Natural killer cell (primary cell): ENCODE measurements at regions not wholly inside any gene's neighbourhood (a gene's known extent, or its start where the extent isn't known, plus 50 kb on each side); places are given as distances from the start of the nearest gene placed in this dataset.

Experiments used
- ATAC-seq, 3 donors: fragments of 150-1000 bp in 2 of 3; fragments of 200-7000 bp in 1 of 3; cut with Tn5 transposase; 1 replicate in 1 of 3; 2 replicates in 2 of 3; pipeline ENCODE4 v1.10.0; 2021; ENCODE audit warnings: mild to moderate bottlenecking in 2 of 3, moderate library complexity in 2 of 3
- DNase-seq, 2 donors: peaks; one replicate each; pipeline versions ENCODE4 v3.0.0 to v3.0.0-alpha.2; 2013 to 2021; ENCODE audit warnings: mixed read lengths in 1 of 2
- H3K27ac ChIP-seq: one replicate; pipeline ENCODE4 v1.5.1; 2013; ENCODE audit warnings: mild to moderate bottlenecking, low read length
- H3K27me3 ChIP-seq: one replicate; pipeline ENCODE4 v1.6.1; 2013; ENCODE audit warnings: low read length; ENCODE audit not compliant: control insufficient read depth, insufficient read depth
- H3K36me3 ChIP-seq: one replicate; pipeline ENCODE4 v1.6.1; 2013; ENCODE audit warnings: low read length; ENCODE audit not compliant: control insufficient read depth, insufficient read depth
- H3K4me1 ChIP-seq: one replicate; pipeline ENCODE4 v1.6.1; 2013; ENCODE audit warnings: low read length; ENCODE audit not compliant: control insufficient read depth, insufficient read depth
- H3K4me3 ChIP-seq: one replicate; pipeline ENCODE4 v1.5.1; 2013; ENCODE audit warnings: low read length
- H3K9me3 ChIP-seq: one replicate; pipeline ENCODE4 v1.6.1; 2013; ENCODE audit warnings: low read length; ENCODE audit not compliant: control insufficient read depth, insufficient read depth
- H3K27ac Mint-ChIP-seq, 2 donors: one replicate each; pipeline ENCODE4 v1.8.0; 2022; ENCODE audit warnings: mild to moderate bottlenecking in 2 of 2, mixed read lengths in 2 of 2, moderate library complexity in 1 of 2
- H3K27me3 Mint-ChIP-seq, 2 donors: one replicate each; pipeline ENCODE4 v1.8.0; 2022; ENCODE audit warnings: low read depth in 2 of 2, mixed read lengths in 2 of 2
- H3K36me3 Mint-ChIP-seq: one replicate; pipeline ENCODE4 v1.8.0; 2022; ENCODE audit warnings: mixed read lengths
- H3K4me1 Mint-ChIP-seq, 2 donors: one replicate each; pipeline ENCODE4 v1.8.0; 2022; ENCODE audit warnings: mixed read lengths in 2 of 2
- H3K4me3 Mint-ChIP-seq: one replicate; pipeline ENCODE4 v1.8.0; 2022; ENCODE audit warnings: mild to moderate bottlenecking, moderate library complexity, mixed read lengths
- H3K9me3 Mint-ChIP-seq, 2 donors: one replicate each; pipeline ENCODE4 v1.8.0; 2022; ENCODE audit warnings: mixed read lengths in 2 of 2
- WGBS: methylation state at CpG from one replicate; pipeline ENCODE4 v1.1.7; 2013; ENCODE audit warnings: missing lambda C conversion rate; ENCODE audit not compliant: insufficient coverage; 5-methylcytosine and 5-hydroxymethylcytosine counted together
- intact Hi-C: fragments of 100-400 bp; cut with micrococcal nuclease; formaldehyde crosslinking; loops from one replicate; pipeline ENCODE4 v1.14.2; 2022
- TF ChIP-seq, protein P1 (sequence below): fragments of 200-600 bp; IDR thresholded peaks from one replicate; pipeline ENCODE4 v1.8.0; 2022; ENCODE audit warnings: antibody characterized with exemption

DNA sequence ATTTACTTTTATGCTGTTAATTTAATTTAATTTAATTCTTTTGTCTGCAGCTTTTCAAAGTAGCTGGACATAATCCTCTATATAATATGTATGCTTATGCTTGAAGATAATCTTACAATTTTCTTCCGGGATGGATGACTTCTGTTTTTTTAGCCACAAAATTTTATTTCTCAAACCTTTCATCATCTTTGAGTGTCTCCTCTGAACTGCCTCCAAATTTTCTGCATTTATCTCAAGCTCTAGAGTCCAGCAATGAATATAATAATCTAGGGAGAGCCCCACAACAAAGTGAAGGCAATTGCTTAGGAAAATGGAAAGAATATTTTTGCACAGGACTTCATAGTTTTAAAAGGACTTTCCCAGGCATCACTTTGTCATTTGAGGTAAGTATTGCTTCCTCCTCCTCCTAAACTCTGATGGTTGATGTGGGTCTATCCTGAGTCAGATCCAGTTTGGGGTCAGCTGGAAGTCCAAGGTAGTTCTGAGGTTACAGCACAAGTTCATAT lies 53.7 kb upstream of the FAM3C start:
- Mint-ChIP-seq H3K4me3 (no peak overlapping the region), H3K36me3 (no peaks in the 10 kb centered on the region), H3K27me3 (no peaks in the 10 kb centered on the region), H3K9me3 (no peaks in the 10 kb centered on the region), H3K27ac (no peak overlapping the region), H3K4me1 (no peaks in the 10 kb centered on the region)
- H3K27ac ChIP-seq, result no peak overlapping the region
- TF ChIP-seq, protein P1, sequence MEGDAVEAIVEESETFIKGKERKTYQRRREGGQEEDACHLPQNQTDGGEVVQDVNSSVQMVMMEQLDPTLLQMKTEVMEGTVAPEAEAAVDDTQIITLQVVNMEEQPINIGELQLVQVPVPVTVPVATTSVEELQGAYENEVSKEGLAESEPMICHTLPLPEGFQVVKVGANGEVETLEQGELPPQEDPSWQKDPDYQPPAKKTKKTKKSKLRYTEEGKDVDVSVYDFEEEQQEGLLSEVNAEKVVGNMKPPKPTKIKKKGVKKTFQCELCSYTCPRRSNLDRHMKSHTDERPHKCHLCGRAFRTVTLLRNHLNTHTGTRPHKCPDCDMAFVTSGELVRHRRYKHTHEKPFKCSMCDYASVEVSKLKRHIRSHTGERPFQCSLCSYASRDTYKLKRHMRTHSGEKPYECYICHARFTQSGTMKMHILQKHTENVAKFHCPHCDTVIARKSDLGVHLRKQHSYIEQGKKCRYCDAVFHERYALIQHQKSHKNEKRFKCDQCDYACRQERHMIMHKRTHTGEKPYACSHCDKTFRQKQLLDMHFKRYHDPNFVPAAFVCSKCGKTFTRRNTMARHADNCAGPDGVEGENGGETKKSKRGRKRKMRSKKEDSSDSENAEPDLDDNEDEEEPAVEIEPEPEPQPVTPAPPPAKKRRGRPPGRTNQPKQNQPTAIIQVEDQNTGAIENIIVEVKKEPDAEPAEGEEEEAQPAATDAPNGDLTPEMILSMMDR, result no peak
- H3K9me3 ChIP-seq, result no peaks in the 10 kb centered on the region
- H3K27me3 ChIP-seq, result no peaks in the 10 kb centered on the region
- intact Hi-C loops, result loop anchor here (10.0 kb wide), 1 partner anchor 75 kb away; no protein-coding TSS in a partner anchor
- no peaks in the 10 kb centered on the region for H3K4me1 ChIP-seq
- DNase-seq (no peak), ATAC-seq (no peak)
- H3K36me3 ChIP-seq, result no peaks in the 10 kb centered on the region
- no CpG with 5 or more reads among the region's 1 CpG for WGBS
- no peak overlapping the region for H3K4me3 ChIP-seq

DNA sequence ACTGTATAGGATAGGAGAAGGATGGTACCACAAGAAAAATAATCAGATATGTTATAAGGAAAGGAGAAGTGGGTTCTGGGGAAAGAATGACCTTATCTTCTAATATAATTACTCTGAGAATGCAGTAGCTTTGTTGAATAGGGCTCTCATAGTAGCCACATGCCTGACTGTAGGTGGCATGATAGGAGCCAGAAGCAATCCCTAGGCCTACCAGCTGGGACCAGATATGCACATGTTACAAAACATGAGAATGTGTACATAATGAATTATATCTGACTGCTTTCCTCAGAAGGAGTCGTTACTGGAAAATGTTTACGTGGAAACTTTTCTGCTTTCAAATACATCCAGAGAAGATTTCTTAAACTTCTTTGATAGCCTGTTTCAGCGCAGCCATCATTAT lies 53.2 kb upstream of the FAM3C start:
- no peaks in the 10 kb centered on the region for H3K4me1 ChIP-seq
- H3K27ac ChIP-seq, result no peak overlapping the region
- Mint-ChIP-seq H3K36me3 (no peaks in the 10 kb centered on the region), H3K27me3 (no peaks in the 10 kb centered on the region), H3K4me3 (no peak overlapping the region), H3K9me3 (no peaks in the 10 kb centered on the region), H3K4me1 (no peaks in the 10 kb centered on the region), H3K27ac (no peak overlapping the region)
- H3K4me3 ChIP-seq, result no peak overlapping the region
- DNase-seq (no peak), ATAC-seq (no peak)
- intact Hi-C loops, result loop anchor here (10.0 kb wide), 1 partner anchor 75 kb away; no protein-coding TSS in a partner anchor
- H3K9me3 ChIP-seq, result no peaks in the 10 kb centered on the region
- H3K27me3 ChIP-seq, result no peaks in the 10 kb centered on the region
- 95% methylated on average over 2 of the region's 3 CpGs for WGBS
- TF ChIP-seq, protein P1, result no peak
- H3K36me3 ChIP-seq, result no peaks in the 10 kb centered on the region

DNA sequence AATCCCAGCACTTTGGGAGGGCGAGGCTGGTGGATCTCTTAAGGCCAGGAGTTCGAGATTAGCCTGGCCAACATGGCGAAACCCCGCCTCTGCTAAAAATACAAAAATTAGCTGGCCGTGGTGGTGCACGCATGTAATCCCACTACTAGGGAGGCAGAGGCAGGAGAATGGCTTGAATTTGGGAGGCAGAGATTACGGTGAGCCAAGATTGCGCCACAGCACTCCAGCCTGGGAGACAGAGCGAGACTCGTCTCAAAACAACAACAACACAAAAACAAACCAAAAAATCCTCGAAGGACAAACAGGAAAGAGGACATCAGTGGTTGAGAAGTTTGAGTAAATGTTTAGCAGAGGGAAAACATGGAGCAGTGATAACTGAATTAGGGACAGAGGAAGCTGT lies 52.3 kb upstream of the FAM3C start:
- Histone ChIP-seq H3K9me3 (no peaks in the 10 kb centered on the region), H3K36me3 (no peaks in the 10 kb centered on the region), H3K4me1 (no peaks in the 10 kb centered on the region), H3K4me3 (no peak overlapping the region), H3K27me3 (no peaks in the 10 kb centered on the region), H3K27ac (no peak overlapping the region)
- H3K27me3 Mint-ChIP-seq, result no peaks in the 10 kb centered on the region
- 97% methylated on average over 7 of the region's 11 CpGs for WGBS
- DNase-seq (no peak), ATAC-seq (no peak)
- no peak overlapping the region for H3K4me3 Mint-ChIP-seq
- H3K9me3 Mint-ChIP-seq, result no peaks in the 10 kb centered on the region
- no peaks in the 10 kb centered on the region for H3K36me3 Mint-ChIP-seq
- intact Hi-C loops, result loop anchor here (10.0 kb wide), 1 partner anchor 76 kb away; no protein-coding TSS in a partner anchor
- H3K27ac Mint-ChIP-seq, result no peak overlapping the region
- H3K4me1 Mint-ChIP-seq, result no peaks in the 10 kb centered on the region
- TF ChIP-seq, protein P1, result no peak

DNA sequence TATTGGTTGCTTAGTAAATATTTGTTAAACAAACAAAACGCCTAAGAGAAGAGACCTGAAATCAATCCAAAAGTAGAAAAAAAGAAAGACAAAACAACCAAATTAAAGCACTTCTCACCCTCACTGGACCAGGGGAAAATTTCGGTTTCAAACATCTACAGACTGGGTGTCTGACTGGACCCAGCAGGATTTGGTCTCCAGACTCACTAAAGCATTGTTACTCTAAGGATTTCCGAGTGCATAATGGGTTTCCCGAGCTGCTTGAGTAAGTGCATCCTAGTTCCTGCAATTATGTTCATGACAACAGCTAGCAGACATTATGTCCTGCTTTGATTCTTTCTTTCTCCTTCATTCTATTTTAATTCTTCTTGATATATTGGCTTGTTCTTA lies 51.8 kb upstream of the FAM3C start:
- Mint-ChIP-seq H3K36me3 (no peaks in the 10 kb centered on the region), H3K27ac (no peak overlapping the region), H3K9me3 (no peaks in the 10 kb centered on the region), H3K4me1 (peaks cover 1% of the 10 kb centered on the region in 2 donors), H3K27me3 (no peaks in the 10 kb centered on the region), H3K4me3 (no peak overlapping the region)
- no peaks in the 10 kb centered on the region for H3K27me3 ChIP-seq
- H3K4me1 ChIP-seq, result peaks cover under 1% of the 10 kb centered on the region
- H3K9me3 ChIP-seq, result no peaks in the 10 kb centered on the region
- no peak overlapping the region for H3K27ac ChIP-seq
- ATAC-seq (no peak), DNase-seq (no peak)
- WGBS, result 61% methylated on average over 4 of the region's 4 CpGs
- TF ChIP-seq, protein P1, result no peak
- no peak overlapping the region for H3K4me3 ChIP-seq
- intact Hi-C loops, result loop anchor here (10.0 kb wide), 1 partner anchor 77 kb away; no protein-coding TSS in a partner anchor
- no peaks in the 10 kb centered on the region for H3K36me3 ChIP-seq
